ENCODE measurements at regions not wholly inside any gene's neighbourhood (a gene's known extent, or its start where the extent isn't known, plus 50 kb on each side); places are given as distances from the start of the nearest gene placed in this dataset.

- TF ChIP-seq CTCF (IDR thresholded peaks at IDR 0.05; ENCODE audit: borderline replicate concordance, extremely low read depth, low read length, poor library complexity, severe bottlenecking): no peak
- TF ChIP-seq EZH2 (IDR thresholded peaks at IDR 0.05; ENCODE audit: borderline replicate concordance, low read depth, low read length, severe bottlenecking): no peak
Measured at GRCh38 chr19:29266603-29267002, 53.7 kb upstream of the UQCRFS1 start.

Measured in DND-41 (cell line).